Thoracic aorta (tissue), 2 donors: ENCODE measurements at regions not wholly inside any gene's neighbourhood (a gene's known extent, or its start where the extent isn't known, plus 50 kb on each side); places are given as distances from the start of the nearest gene placed in this dataset.

Source experiments
- ATAC-seq: fragments of 150-250 bp; one replicate; pipeline ENCODE4 v1.8.0; 2017; ENCODE audit warnings: low read depth; ENCODE audit not compliant: insufficient number of reproducible peaks, low FRiP score
- DNase-seq: peaks from one replicate; pipeline ENCODE4 v3.0.0-alpha.2; 2020; ENCODE audit warnings: low spot score
- H3K27ac ChIP-seq, 2 donors: fragments of 200-600 bp; sonication (generic); 1 replicate in 1 of 2; 2 replicates in 1 of 2; pipeline ENCODE4 v1.5.1; 2016; ENCODE audit warnings: mild to moderate bottlenecking in 2 of 2, moderate library complexity in 2 of 2
- H3K27me3 ChIP-seq: fragments of 200-600 bp; sonication (generic); replicated peaks from 2 replicates; pipeline ENCODE4 v1.6.0; 2016; ENCODE audit warnings: mild to moderate bottlenecking; ENCODE audit not compliant: insufficient read depth
- H3K36me3 ChIP-seq: fragments of 200-600 bp; sonication (generic); one replicate; pipeline ENCODE4 v1.5.1; 2016
- H3K4me1 ChIP-seq, 2 donors: fragments of 200-600 bp; sonication (generic); 1 replicate in 1 of 2; 2 replicates in 1 of 2; pipeline versions ENCODE4 v1.5.1 to v1.6.0; 2016; ENCODE audit warnings: low read depth in 2 of 2, mild to moderate bottlenecking in 1 of 2; ENCODE audit not compliant: control insufficient read depth in 1 of 2
- H3K4me3 ChIP-seq: fragments of 200-600 bp; sonication (generic); 2 replicates; pipeline ENCODE4 v1.5.1; 2016; ENCODE audit warnings: mild to moderate bottlenecking
- H3K9me3 ChIP-seq: fragments of 200-600 bp; sonication (generic); 2 replicates; pipeline ENCODE4 v1.5.1; 2016
- CTCF ChIP-seq: fragments of 200-600 bp; sonication (generic); IDR thresholded peaks from one replicate; pipeline ENCODE4 v1.5.1; 2019; ENCODE audit warnings: antibody characterized with exemption

- H3K4me3 ChIP-seq, result no peak overlapping the region
- ATAC-seq (no peak), DNase-seq (no peak)
- no peaks in the 10 kb centered on the region for H3K9me3 ChIP-seq
- no peak for TF ChIP-seq CTCF
- H3K27ac ChIP-seq, result no peak overlapping the region
- no peaks in the 10 kb centered on the region for H3K27me3 ChIP-seq
- H3K4me1 ChIP-seq, result peaks cover 4 to 9% of the 10 kb centered on the region in 2 donors
- H3K36me3 ChIP-seq, result no peaks in the 10 kb centered on the region
These were observed 196.6 kb upstream of the TMTC1 start for GRCh38 chr12:29980304-29980703.

DNA sequence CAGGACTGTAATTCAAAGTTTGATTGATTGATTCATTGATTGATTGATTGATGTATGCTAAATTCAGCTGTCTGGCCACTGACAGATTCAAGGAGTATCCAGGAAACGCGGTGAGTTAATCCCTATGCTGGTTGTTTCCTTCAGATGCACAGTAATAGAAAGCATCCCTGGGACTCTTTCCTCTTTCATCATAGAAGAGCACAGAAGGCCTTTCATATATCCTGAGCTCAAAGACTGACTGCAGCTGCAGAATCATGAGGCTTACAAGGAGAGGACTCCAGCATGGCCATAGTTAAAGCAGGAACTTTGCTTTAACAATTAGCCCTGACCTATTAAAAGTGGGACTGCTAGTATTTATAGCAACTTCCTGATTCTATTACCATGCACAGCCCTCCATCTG lies 187.7 kb upstream of the TMTC1 start:
- no peaks in the 10 kb centered on the region for H3K27me3 ChIP-seq
- no peaks in the 10 kb centered on the region for H3K36me3 ChIP-seq
- H3K4me1 ChIP-seq, result peaks cover 5 to 21% of the 10 kb centered on the region in 2 donors
- no peak overlapping the region for H3K4me3 ChIP-seq
- TF ChIP-seq CTCF, result no peak
- ATAC-seq, result no peak
- H3K27ac ChIP-seq, result peak overlapping the region in 1 of 2 donors; percentile 41
- H3K9me3 ChIP-seq, result no peaks in the 10 kb centered on the region
- DNase-seq, result no peak

DNA sequence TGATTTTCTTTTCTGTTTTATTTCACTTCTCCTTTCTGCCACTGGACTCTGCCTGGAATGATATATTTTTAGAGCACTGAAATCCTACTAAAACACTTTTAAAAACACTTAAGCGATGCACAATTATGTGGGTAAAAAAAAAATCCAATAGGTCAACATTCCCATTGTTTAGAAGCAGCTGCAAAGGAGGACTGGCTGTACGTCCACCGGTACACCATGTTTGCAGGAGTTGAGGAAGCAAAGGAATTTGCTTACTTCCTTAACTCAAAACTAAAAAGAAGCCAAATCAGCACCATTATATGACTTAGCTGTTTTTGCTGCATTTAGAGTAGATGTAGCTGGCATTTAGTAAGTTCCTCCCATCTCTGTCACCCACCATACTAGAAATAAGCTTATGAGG lies 186.8 kb upstream of the TMTC1 start:
- Histone ChIP-seq H3K27ac (peak overlapping the region; percentile 41 to 54), H3K4me3 (peak overlapping the region; percentile 29)

DNA sequence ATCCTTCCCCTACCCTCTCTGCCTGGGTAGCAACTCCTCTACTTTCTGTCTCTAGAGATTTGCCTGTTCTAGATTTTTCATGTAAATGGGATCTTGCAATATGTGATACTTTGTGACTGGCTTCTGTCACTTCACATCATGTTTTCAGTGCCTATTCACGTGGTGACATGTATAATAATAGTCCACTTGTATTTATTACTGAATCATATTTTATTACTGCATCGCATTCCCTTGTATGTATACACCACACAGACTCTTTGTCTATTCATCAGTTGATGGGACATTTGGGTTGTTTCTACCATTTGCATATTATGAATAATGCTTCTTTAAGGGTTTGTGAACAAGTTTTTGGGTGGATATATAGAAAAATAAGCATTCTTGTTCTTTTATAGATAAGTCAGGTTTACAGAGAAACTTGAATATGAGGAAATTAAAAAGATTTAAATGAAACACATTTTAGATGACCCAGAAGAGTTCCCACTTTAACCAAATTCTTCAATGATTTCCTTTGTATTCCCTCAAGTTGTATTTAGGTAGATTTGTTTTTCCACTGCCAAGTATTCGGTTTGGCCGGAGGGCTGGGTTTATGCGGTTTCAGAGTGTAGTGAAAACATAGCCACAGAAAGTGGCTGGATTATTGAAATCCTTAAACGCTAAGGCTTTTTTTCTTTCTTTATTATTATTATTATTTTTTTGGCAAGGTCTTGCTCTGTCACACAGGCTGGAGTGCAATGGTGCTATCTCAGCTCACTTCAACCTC lies 178.7 kb upstream of the TMTC1 start:
- Histone ChIP-seq H3K4me3 (no peak overlapping the region), H3K27me3 (no peaks in the 10 kb centered on the region), H3K27ac (no peak overlapping the region), H3K9me3 (no peaks in the 10 kb centered on the region), H3K4me1 (peaks cover 0 to 17% of the 10 kb centered on the region in 2 donors), H3K36me3 (no peaks in the 10 kb centered on the region)
- ATAC-seq, result no peak
- no peak for TF ChIP-seq CTCF
- no peak for DNase-seq

More for the DNA sequence above, 186.8 kb upstream of the TMTC1 start:
- ATAC-seq, result peak; percentile 20
- TF ChIP-seq CTCF, result no peak
- no peaks in the 10 kb centered on the region for H3K27me3 ChIP-seq
- no peak for DNase-seq
- peaks cover 5 to 21% of the 10 kb centered on the region in 2 donors for H3K4me1 ChIP-seq
- H3K9me3 ChIP-seq, result no peaks in the 10 kb centered on the region
- H3K36me3 ChIP-seq, result no peaks in the 10 kb centered on the region

DNA sequence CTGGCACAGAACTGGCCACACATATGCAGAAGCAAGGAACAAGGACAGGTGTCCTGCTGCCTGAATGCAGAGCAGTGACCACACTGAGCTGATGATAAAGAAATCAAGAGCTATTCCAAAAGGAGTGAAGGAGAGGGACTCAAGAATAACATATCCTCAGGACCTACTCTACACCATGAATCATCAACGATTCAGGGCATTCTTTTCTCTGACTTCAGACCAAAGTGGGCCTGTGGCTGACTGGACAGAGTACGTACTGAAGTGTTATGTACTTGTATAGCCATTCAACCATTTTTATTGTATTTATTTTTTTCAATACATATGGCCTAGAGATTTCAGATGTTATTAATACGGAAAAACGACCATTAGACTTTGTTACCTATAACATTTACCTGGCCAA lies 177.5 kb upstream of the TMTC1 start:
- H3K4me1 ChIP-seq, result peaks cover 0 to 17% of the 10 kb centered on the region in 2 donors
- ATAC-seq, result no peak

More for the DNA sequence above, 177.5 kb upstream of the TMTC1 start:
- Histone ChIP-seq H3K9me3 (no peaks in the 10 kb centered on the region), H3K27ac (no peak overlapping the region), H3K27me3 (no peaks in the 10 kb centered on the region), H3K4me3 (no peak overlapping the region), H3K36me3 (no peaks in the 10 kb centered on the region)
- no peak for DNase-seq
- TF ChIP-seq CTCF, result no peak
